Left ventricle myocardium superior (tissue), 1 donor: ENCODE measurements at regions not wholly inside any gene's neighbourhood (a gene's known extent, or its start where the extent isn't known, plus 50 kb on each side); places are given as distances from the start of the nearest gene placed in this dataset.
"Not testable (repeated sequence)": the region's sequence is repeated elsewhere in the genome, so short reads cannot be mapped to it uniquely, and the experiment has no call there.

Experiments
- ATAC-seq: fragments of 200-7000 bp; cut with Tn5 transposase; one replicate; pipeline ENCODE4 v1.9.1; 2020; ENCODE audit warnings: mild to moderate bottlenecking, moderate library complexity
- DNase-seq: peaks from one replicate; pipeline ENCODE4 v3.0.0-alpha.2; 2020
- intact Hi-C: fragments of 100-400 bp; cut with micrococcal nuclease; formaldehyde crosslinking; loops from one replicate; pipeline ENCODE4 v1.11.0; 2022
- donor health status: DM: no; HTN: yes; CAD: no; lungs with severe emphysema.

DNA sequence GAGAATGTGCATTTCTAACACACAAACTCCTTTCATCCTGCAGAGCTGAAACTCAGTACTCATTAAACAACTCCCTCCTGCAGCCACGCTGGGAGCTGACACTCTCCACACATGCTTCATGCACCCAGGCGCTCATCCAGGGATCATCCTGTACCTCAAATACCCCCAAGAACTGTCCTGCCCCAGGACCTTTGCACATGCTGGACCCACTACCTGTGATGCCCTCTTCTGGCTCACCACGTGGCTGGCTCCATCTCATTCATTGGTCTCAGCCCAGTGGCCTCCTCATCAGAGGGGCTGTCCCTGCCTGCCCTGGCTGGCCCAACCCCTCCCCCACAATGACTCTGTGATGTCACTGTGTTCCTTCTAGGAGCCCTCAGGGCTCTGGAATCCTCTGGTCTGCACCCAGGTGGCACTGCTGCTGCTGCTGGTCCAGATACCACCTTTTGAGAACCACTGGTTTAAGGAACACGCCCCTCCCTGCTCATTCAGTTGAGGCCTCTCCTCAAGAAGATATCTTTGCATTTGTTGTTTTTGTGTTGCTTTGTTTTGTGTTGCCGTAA lies 160.9 kb upstream of the FOXF1 start:
- DNase-seq = no peak
- ATAC-seq = no peak
- intact Hi-C loops = no loop called here

DNA sequence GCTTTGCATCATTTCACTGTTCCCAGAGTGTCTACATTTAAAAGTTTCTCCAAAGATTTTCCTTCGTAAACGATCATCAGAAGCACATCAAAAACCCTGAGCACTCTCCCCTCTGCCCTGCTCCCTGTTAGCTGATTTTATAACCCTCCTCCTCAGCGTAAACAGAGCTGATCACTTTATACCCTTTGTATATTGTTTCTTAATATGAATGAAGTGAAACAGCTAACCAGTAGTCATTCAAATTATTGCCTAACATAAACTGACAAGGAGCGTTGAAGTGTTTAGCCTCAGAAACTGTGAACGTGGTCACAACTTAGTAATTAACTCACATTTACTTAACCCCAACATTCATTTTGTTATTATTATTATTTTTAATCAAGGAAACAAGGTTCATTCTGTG lies 160.0 kb upstream of the FOXF1 start:
- no peak for ATAC-seq
- intact Hi-C loops = no loop called here

DNA sequence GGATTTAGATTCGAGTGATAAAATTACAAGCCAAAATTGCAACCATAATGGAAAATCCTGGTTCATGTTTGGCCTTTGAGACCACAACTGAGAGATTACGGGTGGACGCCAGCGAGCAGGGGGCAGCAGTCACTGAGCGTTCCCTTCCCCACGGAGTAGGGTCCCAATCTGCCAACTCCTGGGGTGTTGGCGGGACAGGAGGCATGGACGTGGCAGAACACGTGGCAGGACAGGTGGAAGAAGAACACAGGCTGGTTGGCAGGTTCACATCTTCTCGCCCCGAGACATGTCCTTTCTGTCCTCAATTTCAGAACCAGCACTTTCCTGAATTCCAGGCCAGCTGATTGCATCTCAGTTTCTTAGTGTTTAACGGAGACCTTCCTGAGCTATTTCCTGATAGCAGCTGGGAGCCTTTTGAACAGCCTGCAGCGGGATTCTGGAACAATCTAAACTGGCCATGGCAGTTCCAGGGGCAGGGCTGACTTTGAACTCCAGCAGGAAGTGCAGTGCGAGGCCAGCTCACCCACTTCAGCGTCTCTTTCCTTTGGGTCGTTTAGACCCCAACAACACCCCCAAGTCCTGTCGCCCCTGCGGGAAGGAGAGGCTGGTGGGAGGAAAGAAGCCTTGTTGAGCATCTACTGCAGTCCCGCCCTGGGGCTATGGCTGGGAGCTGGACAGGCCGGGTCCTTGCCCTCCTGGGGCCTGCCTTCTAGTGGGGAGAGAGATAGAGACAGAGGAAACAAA lies 159.1 kb upstream of the FOXF1 start:
- intact Hi-C loops = no loop called here
- no peak for ATAC-seq
- no peak for DNase-seq

More for the DNA sequence above, 160.0 kb upstream of the FOXF1 start:
- no peak for DNase-seq

DNA sequence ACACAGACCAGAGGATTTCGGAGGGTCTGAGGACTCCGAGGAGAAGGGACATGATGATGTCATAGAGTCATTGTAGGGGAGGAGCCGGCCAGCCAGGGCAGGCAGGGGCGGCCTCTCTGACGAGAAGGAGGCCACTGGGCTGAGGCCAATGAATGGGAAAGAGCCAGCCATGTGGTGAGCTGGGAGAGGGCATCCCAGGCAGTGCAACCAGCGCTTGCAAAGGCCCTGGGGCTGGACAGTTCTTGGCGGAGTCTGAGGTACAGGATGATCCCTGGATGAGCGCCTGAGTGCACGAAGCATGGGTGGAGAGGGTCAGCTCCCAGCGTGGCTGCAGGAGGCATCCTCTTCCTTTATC lies 158.6 kb upstream of the FOXF1 start:
- DNase-seq, ATAC-seq, intact Hi-C loops: not testable (repeated sequence)

DNA sequence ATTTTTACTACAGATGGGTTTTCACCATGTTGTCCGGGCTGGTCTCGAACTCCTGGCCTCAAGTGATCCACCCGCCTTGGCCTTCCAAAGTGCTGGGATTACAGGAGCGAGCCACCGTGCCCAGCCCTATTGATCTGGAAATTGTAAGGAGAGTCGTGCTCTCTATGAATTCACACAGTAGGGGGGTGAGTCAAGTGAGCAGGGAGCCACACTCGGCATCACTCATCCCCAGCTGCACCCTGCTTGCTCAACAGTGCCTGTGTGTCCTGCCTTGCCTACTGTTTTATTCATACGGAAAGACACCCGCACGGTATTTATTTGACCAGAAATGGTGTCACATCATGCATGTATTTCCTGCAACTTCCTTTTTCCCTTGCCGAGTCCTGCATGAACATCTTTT lies 157.2 kb upstream of the FOXF1 start:
- intact Hi-C loops = no loop called here
- DNase-seq (no peak), ATAC-seq (no peak)

DNA sequence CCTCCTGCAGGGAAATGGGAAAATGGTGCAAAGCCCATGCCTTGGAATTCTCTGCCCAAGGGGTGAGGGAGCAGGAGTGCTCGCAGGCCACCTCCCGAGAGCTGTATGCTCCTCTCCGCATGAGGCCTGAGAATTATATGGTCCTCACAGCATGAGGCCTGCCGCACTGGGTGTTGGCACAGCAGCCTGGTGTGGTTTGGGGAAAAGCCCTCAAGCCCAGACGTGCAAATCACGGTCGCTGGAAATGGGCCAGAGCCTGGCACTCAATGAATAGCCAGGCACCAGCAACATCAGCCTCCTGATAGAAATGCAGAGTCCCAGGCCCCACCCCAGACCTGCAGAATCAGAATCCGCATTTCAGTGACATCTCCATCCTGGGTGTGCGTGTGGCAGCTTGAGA lies 156.4 kb upstream of the FOXF1 start:
- DNase-seq = no peak
- no peak for ATAC-seq
- intact Hi-C loops = no loop called here

DNA sequence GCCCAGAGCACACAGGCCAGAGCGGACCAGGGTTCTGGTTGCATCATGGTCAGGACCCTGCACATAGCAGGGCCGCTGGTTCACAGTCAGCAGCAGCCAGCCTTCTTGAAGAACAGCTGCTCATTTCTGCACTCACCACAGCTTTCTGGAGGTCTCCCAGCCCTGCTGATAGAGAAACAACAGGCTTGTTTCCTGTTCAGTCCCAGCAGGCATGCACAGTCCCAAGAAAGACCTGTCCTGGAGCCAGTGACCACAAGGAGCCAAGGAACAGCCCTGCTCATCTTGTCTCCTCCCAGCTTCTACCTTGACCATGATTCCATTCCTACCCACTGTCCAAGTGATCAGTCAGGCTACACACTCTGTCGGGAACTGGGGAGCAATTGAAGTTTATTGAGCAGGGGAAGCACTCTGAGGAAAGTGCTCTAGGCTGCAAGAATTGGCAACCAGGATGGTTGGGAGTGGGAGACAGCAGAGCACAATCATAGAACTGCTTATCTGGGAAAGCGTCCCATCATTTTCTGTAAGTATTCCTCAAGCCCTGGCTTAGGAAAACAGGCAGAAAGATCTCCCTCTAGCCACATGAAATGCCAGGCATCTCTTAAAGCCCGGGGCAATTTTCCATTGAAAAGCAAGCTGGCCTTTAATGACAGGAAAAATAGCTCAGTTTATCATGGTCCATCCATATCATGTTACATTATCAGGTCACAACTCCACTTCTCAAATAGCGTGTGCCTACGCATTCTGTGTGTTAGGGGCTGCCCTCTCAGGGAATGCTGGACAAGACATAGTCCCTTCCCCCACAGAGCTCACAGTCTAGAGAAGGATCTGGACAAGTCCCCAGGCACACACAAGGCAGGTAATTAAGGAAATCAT lies 155.4 kb upstream of the FOXF1 start:
- ATAC-seq = no peak
- DNase-seq = no peak
- intact Hi-C loops = no loop called here

DNA sequence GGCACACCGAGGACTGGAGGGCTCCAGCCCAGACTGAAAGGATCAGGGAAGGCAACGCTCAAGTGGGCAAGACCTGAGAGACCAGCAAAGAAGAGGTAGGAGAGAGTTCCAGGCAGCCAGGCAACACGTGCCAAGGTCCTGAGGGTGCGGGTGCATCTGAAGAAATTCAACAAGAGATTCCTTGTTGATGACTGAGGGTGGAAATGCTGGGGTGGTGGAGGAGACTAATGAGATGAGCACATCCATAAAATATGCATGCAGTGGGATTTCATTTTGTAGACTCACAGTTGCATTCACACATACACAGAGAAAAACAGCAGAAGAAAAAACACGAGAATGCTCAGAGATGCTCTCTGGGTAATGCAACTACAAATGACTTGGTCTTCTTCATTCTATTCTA lies 154.8 kb upstream of the FOXF1 start:
- no peak for ATAC-seq
- DNase-seq = no peak
- intact Hi-C loops = no loop called here

DNA sequence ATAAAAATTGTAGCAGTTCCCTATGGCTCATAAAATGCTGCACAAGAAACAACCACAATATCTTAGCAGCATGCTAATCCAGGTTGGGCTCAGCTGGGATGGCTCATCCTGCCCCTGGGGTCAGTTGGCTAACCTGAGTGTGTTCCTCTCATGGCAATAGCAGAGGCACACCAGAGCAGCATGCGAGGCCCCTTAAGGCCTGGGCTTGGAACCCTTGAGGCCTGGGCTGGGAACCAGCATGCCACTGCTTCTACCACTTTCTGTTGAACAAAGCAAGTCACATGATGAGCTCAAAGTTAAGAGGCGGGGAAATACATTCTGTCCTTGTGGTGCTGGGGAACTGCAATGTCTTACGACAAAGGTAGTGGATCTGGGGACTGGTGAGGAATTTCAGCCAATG lies 154.4 kb upstream of the FOXF1 start:
- ATAC-seq = no peak
- no peak for DNase-seq
- intact Hi-C loops = no loop called here

DNA sequence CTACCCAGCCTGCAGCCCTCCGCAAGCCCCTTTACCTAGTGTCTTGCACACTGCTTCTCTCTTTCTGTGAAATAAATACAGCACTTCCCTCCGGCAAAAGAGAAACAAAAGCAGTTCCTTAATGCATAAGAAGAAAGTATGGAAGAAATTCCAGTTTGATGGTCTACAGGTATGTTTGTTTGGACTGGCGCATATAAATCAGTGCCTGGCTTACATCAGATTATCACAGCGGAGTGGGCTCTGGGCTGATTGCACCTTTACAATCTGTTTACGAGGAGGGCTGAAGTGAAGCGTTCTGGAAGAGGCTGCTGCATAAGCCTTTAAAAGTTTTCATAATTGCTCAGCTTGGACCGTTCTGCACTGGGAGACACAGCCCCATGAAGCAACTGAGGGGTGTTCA lies 153.5 kb upstream of the FOXF1 start:
- ATAC-seq = no peak
- intact Hi-C loops = no loop called here
- DNase-seq = no peak

DNA sequence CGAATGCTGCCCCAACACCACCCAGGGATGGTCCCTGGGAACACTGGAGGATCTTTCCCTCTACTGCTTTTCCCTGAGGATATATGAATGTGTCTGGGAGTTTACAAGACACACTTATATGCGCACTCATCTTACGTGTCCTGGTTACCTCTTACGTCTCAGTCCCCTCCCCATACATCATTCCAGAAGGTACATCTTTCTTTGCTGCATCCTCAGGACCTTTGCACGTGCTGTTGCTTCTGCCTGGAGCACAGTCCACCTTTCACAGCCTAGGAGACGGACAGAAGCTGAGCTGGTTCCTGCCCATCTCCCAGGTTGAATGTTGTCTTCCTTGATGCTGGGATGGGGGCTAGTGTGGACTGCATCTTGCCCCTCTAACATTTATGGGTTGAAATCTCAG lies 153.0 kb upstream of the FOXF1 start:
- DNase-seq (no peak), ATAC-seq (no peak)
- intact Hi-C loops = no loop called here

DNA sequence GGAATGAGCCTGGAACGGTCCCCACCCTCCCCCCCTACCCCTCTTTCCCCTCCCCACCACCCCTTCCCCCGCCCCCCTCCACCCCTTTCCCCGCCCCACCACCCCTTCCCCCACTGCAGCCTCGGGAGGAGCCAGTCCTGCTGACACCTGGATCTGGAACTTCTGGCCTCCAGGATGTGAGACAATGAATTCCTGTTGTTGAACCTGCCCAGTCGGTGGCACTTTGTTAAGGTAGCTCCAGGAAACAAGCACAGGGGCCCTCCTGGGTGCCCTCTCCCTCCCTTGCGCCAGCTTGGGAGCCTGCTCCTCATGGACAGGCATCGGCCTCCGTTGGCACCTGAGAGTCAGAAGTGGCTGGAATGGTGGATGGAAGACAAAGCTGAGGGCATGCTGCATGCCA lies 152.4 kb upstream of the FOXF1 start:
- intact Hi-C loops = no loop called here
- ATAC-seq = no peak
- DNase-seq = no peak

DNA sequence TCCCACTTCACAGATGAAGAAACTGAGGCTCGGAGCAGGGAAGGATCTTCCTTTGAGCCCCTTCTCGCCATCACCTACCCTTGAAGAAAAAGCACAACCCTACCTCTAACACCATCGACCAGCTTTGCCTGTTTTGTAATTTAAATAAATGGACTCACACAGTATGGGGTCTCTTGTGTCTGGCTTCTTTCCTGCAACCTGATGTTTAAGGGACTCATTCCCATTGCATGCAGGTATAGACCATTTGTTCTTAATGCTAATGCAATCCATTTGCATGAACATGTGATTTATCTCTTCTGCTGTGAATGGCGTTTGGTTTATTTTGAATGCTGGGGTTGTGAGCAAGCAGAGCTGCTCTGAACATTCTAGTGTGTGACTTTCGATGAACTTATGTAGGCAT lies 150.8 kb upstream of the FOXF1 start:
- DNase-seq (no peak), ATAC-seq (no peak)
- intact Hi-C loops = no loop called here

DNA sequence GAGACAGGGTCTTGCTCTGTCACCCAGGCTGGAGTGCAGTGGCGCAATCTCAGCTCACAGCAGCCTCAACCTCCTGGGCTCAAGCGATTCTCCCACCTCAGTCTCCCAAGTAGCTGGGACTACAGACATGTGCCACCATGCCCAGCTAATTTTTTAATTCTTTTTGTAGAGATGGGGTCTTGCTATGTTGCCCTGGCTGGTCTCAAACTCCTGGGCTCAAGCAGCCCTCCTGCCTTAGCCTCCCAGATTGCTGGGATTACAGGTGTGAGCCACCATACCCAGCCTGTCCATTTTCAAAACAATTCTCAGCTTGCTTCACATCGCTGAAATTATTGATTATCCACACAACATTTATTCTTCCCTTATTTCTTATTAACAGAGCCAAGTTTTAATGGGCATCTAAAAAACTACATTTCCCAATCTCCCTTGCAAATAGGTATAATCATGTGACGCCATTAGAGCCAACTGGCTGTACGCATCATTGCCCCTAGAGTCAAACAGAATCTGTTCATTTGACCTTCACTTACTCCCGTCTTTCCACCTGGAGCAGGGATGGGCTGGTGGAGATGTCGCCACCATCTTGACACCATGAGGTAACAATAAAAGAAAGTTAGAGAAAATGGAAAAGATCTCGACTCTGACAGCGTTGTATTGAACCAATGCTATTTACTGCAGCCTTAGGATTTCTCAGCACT lies 148.0 kb upstream of the FOXF1 start:
- intact Hi-C loops = no loop called here
- ATAC-seq = no peak
- DNase-seq = no peak

DNA sequence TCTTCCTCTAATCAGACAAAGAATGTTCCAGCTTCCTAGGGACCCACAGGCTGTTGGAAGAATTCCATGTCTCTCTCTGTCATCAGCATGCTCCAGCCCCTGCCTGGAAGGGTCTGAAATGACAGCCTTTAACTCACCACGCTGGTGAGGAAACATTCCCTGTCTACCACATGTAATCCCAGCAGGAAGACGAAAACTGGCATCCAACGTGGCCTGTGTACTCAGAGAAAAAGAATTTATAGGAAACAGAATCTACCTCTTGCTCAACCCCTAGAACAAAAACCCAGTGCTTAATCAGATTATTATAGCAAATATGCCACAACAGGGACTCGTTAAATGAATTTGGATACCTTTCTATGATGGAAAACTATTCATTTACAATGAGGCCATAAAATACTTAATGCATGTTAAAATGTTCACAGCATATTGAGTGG lies 147.3 kb upstream of the FOXF1 start:
- ATAC-seq = no peak

DNA sequence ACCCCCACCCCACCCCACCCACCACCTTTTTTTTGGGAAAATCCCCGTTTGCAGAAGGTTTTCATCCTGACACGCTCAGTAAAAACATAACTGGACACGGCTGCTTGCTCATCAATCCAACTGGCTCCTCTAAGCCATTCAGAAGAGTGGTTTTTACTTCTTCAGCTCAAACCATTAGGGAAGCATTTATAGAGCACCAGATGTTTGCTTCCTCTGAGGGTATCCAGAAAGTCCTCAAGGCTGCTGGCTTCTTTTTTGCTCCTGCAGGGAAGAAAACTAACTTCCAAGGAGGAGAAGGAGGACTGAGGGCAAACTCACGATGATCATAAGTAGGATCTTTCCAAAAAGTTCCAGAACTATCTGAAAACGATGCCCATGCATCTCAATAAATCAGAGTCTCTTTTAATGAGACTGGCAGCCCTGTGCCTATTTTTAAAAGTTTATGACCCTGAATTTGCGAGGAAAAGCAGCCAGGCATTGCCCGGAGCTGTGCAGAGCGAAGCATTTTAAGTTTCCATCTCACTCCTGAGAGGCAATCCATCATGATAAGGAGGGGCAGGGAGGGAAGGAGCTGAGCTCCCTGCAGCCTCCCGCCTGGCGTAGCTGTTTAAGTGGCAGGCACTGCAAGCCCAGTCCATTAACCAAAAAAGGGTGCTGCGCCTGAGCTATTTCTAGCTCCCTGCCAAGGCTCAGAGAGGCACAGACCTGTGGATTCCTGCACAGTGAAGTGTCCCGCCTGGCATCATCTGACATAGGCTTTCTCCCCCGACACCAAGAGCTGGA lies 146.3 kb upstream of the FOXF1 start:
- DNase-seq (no peak), ATAC-seq (peak; percentile 61)
- intact Hi-C loops = no loop called here

More for the DNA sequence above, 147.3 kb upstream of the FOXF1 start:
- intact Hi-C loops = no loop called here
- no peak for DNase-seq

DNA sequence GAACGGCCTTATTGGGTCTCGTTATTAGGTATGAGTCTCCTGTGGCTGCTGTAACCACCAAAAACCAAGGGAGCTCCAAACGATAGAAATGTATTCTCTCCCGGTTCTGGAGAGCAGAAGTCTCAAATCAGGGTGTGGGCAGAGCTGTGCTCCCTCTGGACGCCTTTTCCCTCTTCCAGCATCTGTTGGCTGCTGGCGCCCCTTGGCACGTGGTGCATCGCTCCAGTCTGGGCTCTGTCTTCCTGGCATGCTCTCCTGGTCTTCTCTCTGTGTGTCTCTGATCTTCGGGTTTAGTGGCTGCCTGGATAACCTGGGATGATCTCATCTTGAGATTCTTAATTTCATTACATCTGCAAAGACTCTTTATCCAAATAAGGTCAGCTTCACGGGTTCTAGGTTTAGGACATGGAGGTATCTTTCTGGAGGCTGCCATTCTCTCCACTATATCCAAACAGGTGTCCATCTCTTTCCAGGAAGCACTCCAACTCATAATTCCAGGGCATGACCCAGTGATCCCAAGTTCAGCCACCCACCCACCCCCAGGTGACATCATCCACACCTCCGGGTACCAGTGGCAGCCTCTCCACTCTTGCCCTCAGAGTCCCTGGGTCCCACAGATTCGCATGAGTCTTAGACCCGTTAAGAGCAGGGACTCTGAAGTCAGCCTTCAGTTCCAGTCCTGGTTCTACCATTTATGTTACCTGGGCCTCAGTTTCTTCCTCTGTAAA lies 145.5 kb upstream of the FOXF1 start:
- ATAC-seq (no peak), DNase-seq (no peak)
- intact Hi-C loops = no loop called here

DNA sequence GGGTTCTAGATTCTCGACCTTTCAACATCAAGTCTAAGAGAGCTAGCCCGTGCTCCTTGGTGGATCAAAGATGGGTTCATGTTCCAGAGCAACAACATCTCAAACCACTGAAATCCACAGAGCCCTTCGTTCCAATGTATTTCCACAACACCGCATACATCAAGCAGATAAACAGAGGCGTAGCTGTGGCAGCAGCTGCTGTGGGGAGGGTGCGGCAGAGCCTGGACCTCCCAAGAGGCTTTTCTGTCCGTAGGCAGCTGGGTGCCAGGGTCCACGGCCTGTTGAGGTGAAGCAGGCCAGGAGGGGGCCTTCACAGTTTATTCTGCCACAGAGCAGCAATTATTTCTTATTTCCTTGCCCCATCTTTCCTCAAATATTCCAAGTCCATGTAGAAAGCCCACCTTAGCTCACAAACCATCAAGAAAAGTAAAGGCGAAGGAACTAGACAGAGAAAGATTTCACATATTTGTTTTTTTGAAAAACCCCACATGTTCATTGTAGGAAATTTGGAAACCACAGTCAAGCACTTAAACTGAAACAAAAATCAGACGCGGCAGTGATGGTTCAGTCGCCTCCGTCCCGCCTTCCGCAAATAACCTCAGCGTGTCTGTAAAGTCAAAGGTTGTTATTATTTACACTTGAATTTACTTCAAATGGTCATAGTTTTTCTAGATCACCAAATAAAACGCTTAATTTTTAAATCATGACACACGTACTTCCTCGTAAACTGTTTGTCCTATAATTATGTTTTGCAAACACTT lies 144.6 kb upstream of the FOXF1 start:
- DNase-seq = no peak
- intact Hi-C loops = no loop called here
- ATAC-seq = no peak
